Progenitor cell of endocrine pancreas (in vitro differentiated cells): ENCODE measurements at regions not wholly inside any gene's neighbourhood (a gene's known extent, or its start where the extent isn't known, plus 50 kb on each side); places are given as distances from the start of the nearest gene placed in this dataset.

Experiments
- DNase-seq: peaks from one replicate; pipeline ENCODE4 v3.0.0; 2021; ENCODE audit warnings: low spot score; ENCODE audit not compliant: unreplicated experiment
- H3K27ac Mint-ChIP-seq: 2 replicates; pipeline ENCODE4 v1.8.0; 2021; ENCODE audit warnings: mild to moderate bottlenecking, moderate library complexity, mixed read lengths
- H3K27me3 Mint-ChIP-seq: 2 replicates; pipeline ENCODE4 v1.8.0; 2021; ENCODE audit warnings: mixed read lengths
- H3K36me3 Mint-ChIP-seq: 2 replicates; pipeline ENCODE4 v1.8.0; 2022; ENCODE audit warnings: mixed read lengths; ENCODE audit not compliant: insufficient read depth
- H3K4me1 Mint-ChIP-seq: 2 replicates; pipeline ENCODE4 v1.8.0; 2021; ENCODE audit warnings: low read depth, mixed read lengths
- H3K4me3 Mint-ChIP-seq: 2 replicates; pipeline ENCODE4 v1.8.0; 2021; ENCODE audit warnings: low read depth, mild to moderate bottlenecking, moderate library complexity, mixed read lengths
- H3K9me3 Mint-ChIP-seq: 2 replicates; pipeline ENCODE4 v1.8.0; 2021; ENCODE audit warnings: low read depth, mixed read lengths
- TF ChIP-seq, protein P1 (sequence below): fragments of 200-600 bp; sonication (generic); IDR thresholded peaks from one replicate; pipeline ENCODE4 v1.5.0; 2021; ENCODE audit warnings: antibody characterized with exemption, mild to moderate bottlenecking; ENCODE audit not compliant: unreplicated experiment

DNA sequence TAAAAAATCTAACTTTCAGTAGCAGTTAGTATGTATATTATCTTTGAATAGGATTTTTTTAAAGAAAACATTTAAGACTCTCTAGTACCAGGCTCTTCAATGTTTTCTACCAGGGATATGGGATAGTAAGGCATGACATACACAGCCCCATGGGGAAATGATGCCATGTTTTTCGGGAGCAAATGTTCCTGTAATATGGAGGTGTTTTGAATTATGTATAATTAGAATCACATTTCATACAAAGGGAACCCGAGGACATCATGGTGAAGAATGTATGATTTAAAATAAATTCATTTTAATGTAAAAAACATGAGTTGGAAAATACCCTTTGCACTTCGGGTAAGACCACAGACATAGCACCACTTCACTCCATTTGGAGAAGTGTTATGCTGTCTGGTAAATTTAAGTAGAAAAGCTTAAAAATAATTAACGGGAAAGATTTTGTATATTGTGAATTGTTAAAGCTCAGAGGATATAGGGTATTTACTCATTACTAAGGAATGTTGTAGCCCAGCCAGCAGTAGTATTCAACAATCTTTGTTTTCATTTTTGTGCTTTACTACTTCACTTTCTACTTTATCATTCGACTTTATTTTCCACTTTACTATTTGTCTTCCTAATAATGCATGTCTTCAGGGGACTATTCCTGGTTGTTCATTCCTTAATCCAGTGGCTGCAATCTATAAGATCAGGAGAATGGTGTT lies 2050.7 kb downstream of the ARAP2 start:
- Mint-ChIP-seq H3K27ac (no peak overlapping the region), H3K4me3 (no peak overlapping the region)

DNA sequence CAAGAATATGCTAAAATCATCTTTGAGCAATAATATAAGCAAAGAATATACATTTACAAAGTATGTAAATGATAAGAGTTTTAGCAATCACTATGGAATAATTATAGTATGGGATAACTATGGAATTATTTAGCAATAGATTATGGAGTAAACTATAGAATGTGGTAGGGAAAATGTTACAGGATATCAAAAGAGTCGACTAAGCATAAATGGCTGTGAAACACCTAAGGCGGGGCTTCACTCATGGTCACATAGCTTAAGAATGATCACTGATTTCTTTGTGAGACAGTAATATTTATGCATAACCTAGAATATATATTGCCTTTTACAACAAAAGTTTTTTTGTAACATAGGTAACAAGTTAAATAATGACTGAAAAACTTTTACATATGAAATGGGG lies 2049.7 kb downstream of the ARAP2 start:
- Mint-ChIP-seq H3K27ac (no peak overlapping the region), H3K27me3 (no peaks in the 10 kb centered on the region), H3K4me3 (no peak overlapping the region), H3K36me3 (no peaks in the 10 kb centered on the region), H3K4me1 (no peaks in the 10 kb centered on the region), H3K9me3 (no peaks in the 10 kb centered on the region)
- TF ChIP-seq, protein P1, sequence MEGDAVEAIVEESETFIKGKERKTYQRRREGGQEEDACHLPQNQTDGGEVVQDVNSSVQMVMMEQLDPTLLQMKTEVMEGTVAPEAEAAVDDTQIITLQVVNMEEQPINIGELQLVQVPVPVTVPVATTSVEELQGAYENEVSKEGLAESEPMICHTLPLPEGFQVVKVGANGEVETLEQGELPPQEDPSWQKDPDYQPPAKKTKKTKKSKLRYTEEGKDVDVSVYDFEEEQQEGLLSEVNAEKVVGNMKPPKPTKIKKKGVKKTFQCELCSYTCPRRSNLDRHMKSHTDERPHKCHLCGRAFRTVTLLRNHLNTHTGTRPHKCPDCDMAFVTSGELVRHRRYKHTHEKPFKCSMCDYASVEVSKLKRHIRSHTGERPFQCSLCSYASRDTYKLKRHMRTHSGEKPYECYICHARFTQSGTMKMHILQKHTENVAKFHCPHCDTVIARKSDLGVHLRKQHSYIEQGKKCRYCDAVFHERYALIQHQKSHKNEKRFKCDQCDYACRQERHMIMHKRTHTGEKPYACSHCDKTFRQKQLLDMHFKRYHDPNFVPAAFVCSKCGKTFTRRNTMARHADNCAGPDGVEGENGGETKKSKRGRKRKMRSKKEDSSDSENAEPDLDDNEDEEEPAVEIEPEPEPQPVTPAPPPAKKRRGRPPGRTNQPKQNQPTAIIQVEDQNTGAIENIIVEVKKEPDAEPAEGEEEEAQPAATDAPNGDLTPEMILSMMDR = no peak
- no peak for DNase-seq

More for the DNA sequence above, 2050.7 kb downstream of the ARAP2 start:
- H3K36me3 Mint-ChIP-seq = no peaks in the 10 kb centered on the region
- no peaks in the 10 kb centered on the region for H3K9me3 Mint-ChIP-seq
- H3K27me3 Mint-ChIP-seq = no peaks in the 10 kb centered on the region
- H3K4me1 Mint-ChIP-seq = no peaks in the 10 kb centered on the region
- no peak for DNase-seq
- TF ChIP-seq, protein P1 = no peak

DNA sequence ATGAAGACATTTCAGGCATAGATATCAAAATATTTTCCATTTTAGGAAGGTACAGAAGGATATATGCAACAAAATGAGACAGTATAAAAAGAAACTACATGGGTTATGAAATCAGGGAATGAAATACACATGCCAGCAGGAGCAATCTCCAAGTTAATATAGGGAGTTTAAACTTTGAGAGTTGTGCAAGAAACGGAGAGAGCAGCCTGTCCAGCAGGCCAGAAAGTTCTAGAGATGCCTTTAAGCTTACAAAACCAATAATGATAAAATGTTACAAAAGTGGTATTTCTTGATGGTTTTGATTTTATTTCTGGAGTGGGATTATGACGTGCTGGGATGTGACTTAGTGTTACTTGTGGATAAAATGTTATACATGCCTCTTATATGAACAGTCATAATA lies 2047.9 kb downstream of the ARAP2 start:
- Mint-ChIP-seq H3K27ac (no peak overlapping the region), H3K9me3 (peaks cover 4% of the 10 kb centered on the region), H3K36me3 (no peaks in the 10 kb centered on the region), H3K27me3 (no peaks in the 10 kb centered on the region), H3K4me1 (no peaks in the 10 kb centered on the region), H3K4me3 (no peak overlapping the region)
- DNase-seq = no peak
- TF ChIP-seq, protein P1 = no peak

DNA sequence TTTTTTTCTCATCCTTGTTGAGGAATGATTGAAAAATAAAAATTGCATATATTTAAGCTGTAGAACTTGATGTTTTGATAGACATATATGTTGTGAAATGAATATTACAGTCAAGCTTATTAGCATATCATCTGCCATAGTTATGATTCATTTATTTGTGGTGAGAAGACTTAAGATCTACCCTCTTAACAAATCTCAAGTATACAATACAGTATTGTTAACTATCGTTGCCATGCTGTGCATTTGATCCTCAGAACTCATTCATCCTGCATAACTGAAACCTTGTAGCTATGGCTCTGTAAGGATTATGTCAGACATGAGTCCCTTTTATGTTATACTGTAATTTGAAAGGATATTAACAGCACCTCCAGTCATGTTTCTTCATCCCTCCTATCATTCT lies 2045.3 kb downstream of the ARAP2 start:
- Mint-ChIP-seq H3K27ac (no peak overlapping the region), H3K27me3 (no peaks in the 10 kb centered on the region), H3K9me3 (peaks cover 6% of the 10 kb centered on the region), H3K4me3 (no peak overlapping the region), H3K36me3 (no peaks in the 10 kb centered on the region), H3K4me1 (no peaks in the 10 kb centered on the region)
- TF ChIP-seq, protein P1 = no peak
- DNase-seq = no peak

DNA sequence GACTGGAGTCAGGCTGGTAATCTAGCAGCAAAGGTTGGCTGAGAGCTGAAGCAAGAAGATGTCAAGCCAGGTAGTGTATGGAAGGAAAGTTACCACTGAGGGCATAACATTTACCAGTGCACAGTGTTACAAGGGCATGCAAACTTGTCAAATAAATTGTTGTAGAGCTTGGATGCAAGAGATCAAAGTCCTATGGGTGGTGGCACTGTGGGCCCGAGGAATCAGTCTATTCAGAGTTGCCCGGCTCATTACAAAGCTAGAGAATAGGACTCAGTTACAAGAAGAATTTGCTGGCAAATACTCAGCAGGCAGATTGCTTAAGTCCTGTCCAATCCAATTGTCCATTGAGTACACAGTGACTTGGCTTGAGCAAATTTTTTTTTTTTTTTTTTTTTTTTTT lies 2043.8 kb downstream of the ARAP2 start:
- Mint-ChIP-seq H3K27ac (no peak overlapping the region), H3K4me3 (no peak overlapping the region), H3K36me3 (peaks cover 3% of the 10 kb centered on the region), H3K9me3 (peaks cover 12% of the 10 kb centered on the region), H3K27me3 (no peaks in the 10 kb centered on the region), H3K4me1 (no peaks in the 10 kb centered on the region)
- no peak for DNase-seq
- TF ChIP-seq, protein P1 = no peak
